SJSA1 (cell line): ENCODE measurements at regions not wholly inside any gene's neighbourhood (a gene's known extent, or its start where the extent isn't known, plus 50 kb on each side); places are given as distances from the start of the nearest gene placed in this dataset.

Source experiments
- DNase-seq, 2 experiments: peaks; one replicate each; pipeline ENCODE4 v3.0.0-alpha.2; 2015 to 2020; ENCODE audit warnings: low spot score in 2 of 2, low read depth in 1 of 2
- H3K27ac ChIP-seq: fragments of 250-450 bp; sonication (Bioruptor Pico); 2 replicates; pipeline ENCODE4 v1.5.1; 2020; ENCODE audit warnings: mild to moderate bottlenecking, moderate library complexity
- H3K27me3 ChIP-seq: fragments of 250-450 bp; sonication (Bioruptor Pico); replicated peaks from 2 replicates; pipeline ENCODE4 v1.5.1; 2020; ENCODE audit warnings: mild to moderate bottlenecking, moderate library complexity
- H3K36me3 ChIP-seq: fragments of 250-450 bp; sonication (Bioruptor Pico); 2 replicates; pipeline ENCODE4 v1.5.1; 2020; ENCODE audit warnings: mild to moderate bottlenecking
- H3K4me1 ChIP-seq: fragments of 250-450 bp; sonication (Bioruptor Pico); replicated peaks from 2 replicates; pipeline ENCODE4 v1.6.1; 2021; ENCODE audit warnings: mild to moderate bottlenecking
- H3K4me3 ChIP-seq: fragments of 250-450 bp; sonication (Bioruptor Pico); 2 replicates; pipeline ENCODE4 v1.5.1; 2020; ENCODE audit warnings: mild to moderate bottlenecking
- H3K9me3 ChIP-seq: fragments of 250-450 bp; sonication (Bioruptor Pico); replicated peaks from 2 replicates; pipeline ENCODE4 v1.5.1; 2020; ENCODE audit warnings: mild to moderate bottlenecking

DNA sequence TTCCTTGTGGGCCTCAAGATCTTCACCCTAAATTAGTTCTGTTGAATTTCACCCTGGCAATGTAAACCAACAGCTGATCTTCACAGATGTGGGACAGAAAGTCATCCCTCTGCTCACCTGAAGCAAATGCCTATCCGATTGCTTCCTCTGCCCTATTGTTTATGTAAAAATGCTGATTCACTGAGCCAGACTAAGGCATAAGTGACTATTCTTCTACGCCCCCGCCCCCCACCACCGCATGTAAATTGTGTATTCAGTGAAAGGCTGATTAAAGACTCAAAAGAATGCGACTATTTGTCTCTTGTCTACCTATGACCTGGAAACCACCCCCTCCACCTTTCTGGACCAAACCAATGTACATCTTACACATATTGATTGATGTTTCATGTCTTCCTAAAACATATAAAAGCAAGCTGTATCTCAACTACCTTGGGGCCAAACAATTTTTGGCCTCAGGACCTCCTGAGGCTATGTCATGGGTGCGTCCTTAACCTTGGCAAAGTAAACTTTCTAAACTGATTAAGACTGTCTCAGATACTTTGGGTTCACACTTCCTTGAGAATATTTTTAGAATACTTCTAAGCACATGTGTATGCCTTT is 129.7 kb upstream of the BOD1 start:
- Histone ChIP-seq H3K4me1 (peaks cover 15% of the 10 kb centered on the region), H3K27me3 (no peaks in the 10 kb centered on the region), H3K4me3 (no peak overlapping the region), H3K36me3 (no peaks in the 10 kb centered on the region), H3K9me3 (no peaks in the 10 kb centered on the region), H3K27ac (peak overlapping the region; percentile 36)
- DNase-seq = peak; percentile 64 to 70

DNA sequence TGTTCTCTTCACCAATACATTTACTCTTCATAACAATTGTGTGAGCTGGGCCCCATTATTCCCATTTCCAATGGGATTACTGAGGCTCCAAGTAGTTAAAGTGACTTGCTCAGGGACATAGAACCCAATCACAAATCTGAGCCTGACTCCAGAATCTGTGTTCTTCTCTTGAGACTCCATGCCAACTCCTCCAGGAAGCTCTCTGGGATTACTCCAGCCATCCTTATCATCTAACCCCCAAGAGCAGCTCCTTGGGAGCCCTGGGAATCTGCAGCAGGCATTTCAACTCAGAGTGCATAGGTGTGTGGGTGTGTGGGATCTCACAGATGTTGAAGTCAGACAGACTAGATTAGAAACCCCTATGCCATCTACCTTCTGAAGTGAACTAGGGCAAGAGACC is 131.4 kb upstream of the BOD1 start:
- Histone ChIP-seq H3K4me3 (no peak overlapping the region), H3K9me3 (no peaks in the 10 kb centered on the region), H3K27me3 (no peaks in the 10 kb centered on the region), H3K27ac (no peak overlapping the region), H3K4me1 (peaks cover 15% of the 10 kb centered on the region), H3K36me3 (no peaks in the 10 kb centered on the region)
- no peak for DNase-seq

DNA sequence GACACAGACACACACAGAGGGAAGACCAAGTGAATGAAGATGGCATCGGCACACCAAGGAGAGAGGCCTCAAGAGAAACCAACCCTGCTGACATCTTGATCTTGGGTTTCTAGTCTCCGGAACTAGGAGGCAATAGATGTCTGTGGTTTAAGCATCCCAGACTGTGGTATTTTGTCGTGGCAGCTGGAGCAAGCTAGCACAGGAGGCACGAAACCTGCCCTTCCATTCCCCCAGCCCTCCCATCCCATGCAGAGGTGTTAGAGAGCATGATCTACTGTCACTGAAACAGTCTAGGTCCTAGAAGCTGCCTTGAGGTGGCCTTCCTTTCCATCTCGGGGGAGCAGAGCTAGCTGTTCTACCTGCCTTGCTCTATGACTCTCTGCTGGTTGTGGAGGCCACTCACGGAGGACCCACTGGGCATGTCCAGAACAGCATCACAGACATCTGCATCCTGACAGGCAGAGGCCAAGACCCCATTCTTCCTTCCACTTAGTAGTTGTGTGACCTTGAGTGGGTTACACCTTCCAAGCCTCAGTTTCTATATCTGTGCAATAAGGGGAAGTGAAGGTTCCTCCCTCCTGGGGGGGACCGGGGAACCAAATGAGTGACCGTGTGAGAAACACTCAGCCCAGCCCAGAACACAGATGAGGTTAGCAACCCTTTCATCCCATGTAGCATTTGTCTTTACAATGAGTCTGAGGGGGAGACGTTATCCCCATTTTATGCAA is 134.3 kb upstream of the BOD1 start:
- H3K36me3 ChIP-seq = no peaks in the 10 kb centered on the region
- no peaks in the 10 kb centered on the region for H3K27me3 ChIP-seq
- H3K4me1 ChIP-seq = peaks cover 10% of the 10 kb centered on the region
- no peak overlapping the region for H3K4me3 ChIP-seq
- H3K27ac ChIP-seq = no peak overlapping the region
- no peak for DNase-seq
- H3K9me3 ChIP-seq = no peaks in the 10 kb centered on the region

DNA sequence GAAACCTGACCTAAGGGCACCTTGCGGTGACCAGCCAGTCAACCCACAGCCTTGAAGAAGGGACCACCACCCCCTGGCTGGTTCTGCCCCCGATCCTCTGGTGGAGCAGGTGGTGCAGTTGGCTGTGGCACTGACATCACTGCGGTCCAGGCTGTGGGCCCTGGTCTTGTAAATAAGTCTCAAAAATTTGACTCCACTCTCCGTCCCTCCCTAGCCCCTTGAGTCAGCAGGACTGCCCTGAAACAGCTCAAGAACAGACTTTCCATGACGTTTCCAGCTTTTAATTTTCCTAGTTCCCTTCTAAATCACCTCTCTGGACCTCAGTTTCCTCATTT is 134.8 kb upstream of the BOD1 start:
- no peaks in the 10 kb centered on the region for H3K9me3 ChIP-seq
- H3K27me3 ChIP-seq = no peaks in the 10 kb centered on the region
- peaks cover 4% of the 10 kb centered on the region for H3K4me1 ChIP-seq
- no peak for DNase-seq
- H3K4me3 ChIP-seq = no peak overlapping the region
- H3K36me3 ChIP-seq = no peaks in the 10 kb centered on the region
- H3K27ac ChIP-seq = no peak overlapping the region

DNA sequence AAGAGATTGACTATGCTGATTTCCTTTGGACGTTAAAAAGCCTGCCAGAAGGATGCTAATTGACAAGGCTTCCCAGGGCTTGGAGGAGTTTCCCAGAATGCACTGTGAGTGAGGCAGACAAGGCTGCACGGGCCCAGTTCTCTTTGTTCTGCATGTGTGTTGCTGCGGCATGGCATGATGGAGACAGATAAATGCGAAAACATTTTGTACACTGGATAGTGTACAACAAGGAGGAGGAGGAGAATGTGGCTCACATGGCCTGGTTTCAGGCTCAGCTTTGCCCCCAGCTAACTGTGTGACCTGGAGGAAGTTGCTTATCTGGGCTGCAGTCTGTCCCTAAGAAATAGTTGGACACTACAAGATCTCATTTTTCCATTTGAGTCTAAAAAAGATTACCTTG is 135.5 kb upstream of the CPEB4 start:
- H3K27ac ChIP-seq = no peak overlapping the region
- DNase-seq = no peak

DNA sequence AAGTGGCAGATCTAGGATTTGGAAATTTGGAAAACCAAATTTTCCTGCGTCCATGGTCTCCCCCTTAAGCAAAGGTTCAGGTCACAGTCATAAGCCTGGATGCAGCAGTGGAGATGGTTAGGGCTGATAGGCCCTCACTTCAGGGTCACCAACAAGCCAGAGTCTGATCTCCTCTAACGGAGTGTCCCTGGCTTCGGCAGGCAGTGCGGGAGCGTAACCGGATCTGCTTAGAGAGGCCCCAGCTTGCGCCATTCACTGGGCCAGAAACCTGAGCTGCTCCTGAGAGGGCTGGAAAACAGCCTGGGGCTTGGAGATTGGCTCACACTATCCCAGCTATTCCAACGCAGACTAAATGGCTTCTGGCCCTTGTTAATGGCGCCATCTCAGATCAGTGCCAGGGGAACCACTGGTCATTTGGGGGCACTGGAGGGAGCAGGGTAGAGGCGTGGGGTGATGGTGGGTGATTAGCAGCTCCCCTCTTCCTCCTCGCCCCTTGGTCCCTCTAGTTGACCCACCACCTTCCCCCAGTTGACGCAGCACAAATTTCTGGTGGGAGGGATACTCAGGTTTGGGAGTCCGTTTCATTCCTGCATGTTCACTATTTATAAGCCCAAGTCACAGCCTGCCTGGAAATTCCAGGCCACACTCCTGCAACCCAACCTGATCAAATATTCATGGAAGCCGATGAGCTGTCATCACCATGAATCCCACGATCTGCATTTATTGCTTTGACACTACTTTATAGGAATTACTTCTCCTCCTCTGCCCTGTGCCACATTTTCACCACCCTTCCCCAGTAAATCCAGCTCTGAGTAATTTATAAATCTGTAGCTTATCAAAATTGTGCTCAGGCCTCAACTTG is 134.6 kb upstream of the CPEB4 start:
- H3K9me3 ChIP-seq = no peaks in the 10 kb centered on the region
- no peaks in the 10 kb centered on the region for H3K4me1 ChIP-seq
- no peak for DNase-seq
- H3K27me3 ChIP-seq = no peaks in the 10 kb centered on the region
- no peaks in the 10 kb centered on the region for H3K36me3 ChIP-seq
- H3K4me3 ChIP-seq = no peak overlapping the region
- H3K27ac ChIP-seq = no peak overlapping the region

More for the DNA sequence above, 135.5 kb upstream of the CPEB4 start:
- Histone ChIP-seq H3K27me3 (no peaks in the 10 kb centered on the region), H3K4me3 (no peak overlapping the region), H3K36me3 (no peaks in the 10 kb centered on the region), H3K9me3 (no peaks in the 10 kb centered on the region), H3K4me1 (no peaks in the 10 kb centered on the region)

DNA sequence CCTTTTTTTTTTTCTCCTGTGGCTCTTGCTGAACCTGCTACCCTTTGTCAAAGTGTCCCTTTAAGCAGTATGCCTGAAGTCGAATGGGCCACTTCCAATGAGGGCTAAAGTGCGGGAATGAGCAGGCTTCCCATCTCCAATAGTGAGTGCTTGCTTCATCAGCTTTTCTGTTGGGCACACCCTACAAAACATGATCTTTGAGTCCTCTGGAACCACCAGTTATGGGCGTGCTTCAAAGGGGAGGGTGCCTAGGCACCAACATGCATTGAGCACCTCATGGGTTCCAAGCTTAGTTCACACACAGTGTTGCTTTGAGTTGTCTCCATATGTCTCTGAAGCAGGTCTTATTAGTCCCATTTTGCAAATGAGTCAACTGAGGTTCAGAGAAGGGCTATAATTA is 132.8 kb upstream of the CPEB4 start:
- Histone ChIP-seq H3K27me3 (no peaks in the 10 kb centered on the region), H3K4me1 (no peaks in the 10 kb centered on the region), H3K36me3 (no peaks in the 10 kb centered on the region), H3K4me3 (no peak overlapping the region), H3K27ac (no peak overlapping the region), H3K9me3 (no peaks in the 10 kb centered on the region)
- no peak for DNase-seq

DNA sequence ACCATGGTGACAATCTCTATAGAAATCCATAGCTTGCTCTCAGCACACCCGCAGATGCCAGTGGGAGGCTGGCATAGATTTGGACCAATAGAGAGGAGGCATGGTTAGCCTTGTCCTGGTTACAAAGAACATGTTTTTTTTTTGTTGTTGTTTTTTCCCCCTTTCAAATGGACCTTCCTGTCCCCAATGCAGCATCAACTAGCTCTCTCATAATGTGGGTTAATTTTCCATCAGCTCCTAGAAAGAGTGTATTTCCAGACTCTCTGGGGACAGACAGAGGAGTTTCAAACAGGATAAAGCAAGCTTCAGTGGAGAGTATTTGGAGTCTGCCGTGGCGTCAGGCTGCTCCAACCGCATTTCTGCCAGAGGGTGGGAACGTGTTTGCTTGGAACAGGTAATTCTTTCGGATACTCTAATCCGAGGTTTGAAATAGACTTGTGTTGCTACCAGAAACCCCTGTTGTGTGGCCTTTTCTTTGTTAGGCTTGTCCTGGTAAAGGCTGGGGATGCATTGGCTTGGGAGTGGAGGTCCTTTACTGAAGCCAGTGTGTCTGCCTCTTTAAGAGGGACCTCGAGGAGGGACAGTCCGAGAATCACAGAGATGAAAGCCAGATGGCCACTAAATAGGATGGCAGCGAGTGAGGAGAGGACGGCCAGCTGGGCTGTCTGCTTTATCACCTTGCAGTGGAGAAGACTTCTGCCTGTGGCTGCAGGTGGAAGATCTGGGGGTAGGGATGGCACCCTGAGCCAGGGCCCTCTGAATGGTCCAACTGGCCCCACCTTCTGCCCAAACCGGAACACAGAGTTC is 130.5 kb upstream of the CPEB4 start:
- DNase-seq = no peak
- H3K36me3 ChIP-seq = no peaks in the 10 kb centered on the region
- no peak overlapping the region for H3K4me3 ChIP-seq
- no peak overlapping the region for H3K27ac ChIP-seq
- H3K27me3 ChIP-seq = no peaks in the 10 kb centered on the region
- no peaks in the 10 kb centered on the region for H3K4me1 ChIP-seq
- H3K9me3 ChIP-seq = no peaks in the 10 kb centered on the region

DNA sequence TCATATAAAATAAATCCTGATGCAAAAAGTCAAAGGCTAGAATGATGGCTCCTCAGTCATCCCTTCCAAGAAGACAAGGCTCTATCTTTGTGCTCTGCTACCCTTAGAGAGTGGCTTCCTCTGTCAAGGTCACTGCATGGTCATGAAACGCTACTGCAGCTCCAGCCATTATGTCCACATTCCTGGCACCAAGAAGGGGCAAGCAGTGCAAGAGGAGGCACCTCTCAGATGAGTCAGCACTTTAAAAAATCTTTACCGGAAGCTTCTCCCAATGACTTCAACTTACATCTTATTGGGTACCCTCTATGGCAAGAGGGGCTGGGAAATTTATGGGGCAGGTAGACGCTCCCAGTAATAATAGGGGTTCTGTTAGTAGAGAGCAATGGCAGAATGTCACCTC is 129.5 kb upstream of the CPEB4 start:
- Histone ChIP-seq H3K9me3 (no peaks in the 10 kb centered on the region), H3K36me3 (no peaks in the 10 kb centered on the region), H3K27ac (no peak overlapping the region), H3K4me3 (no peak overlapping the region), H3K4me1 (peaks cover under 1% of the 10 kb centered on the region), H3K27me3 (no peaks in the 10 kb centered on the region)
- no peak for DNase-seq

DNA sequence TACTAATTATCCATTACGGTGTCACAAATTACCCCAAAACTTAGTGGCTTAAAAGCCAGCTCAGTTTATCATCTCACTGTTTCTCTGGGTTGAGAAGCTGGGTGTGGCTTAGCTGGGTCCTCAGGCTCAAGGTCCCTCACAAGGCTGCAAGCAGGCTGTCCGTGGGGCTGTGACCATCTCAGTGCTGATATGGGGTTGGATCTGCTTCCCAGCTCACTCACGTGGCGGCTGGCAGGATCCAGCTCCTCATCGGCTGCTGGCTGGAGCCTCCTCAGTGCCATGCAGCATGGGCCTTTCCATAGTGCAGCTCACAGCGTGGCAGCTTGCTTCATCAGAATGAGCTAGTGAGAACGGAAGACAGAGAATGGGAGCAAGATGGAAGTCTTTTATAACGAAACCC is 128.5 kb upstream of the CPEB4 start:
- Histone ChIP-seq H3K4me3 (no peak overlapping the region), H3K4me1 (peaks cover 11% of the 10 kb centered on the region), H3K27ac (no peak overlapping the region), H3K27me3 (no peaks in the 10 kb centered on the region), H3K36me3 (no peaks in the 10 kb centered on the region), H3K9me3 (no peaks in the 10 kb centered on the region)
- no peak for DNase-seq

DNA sequence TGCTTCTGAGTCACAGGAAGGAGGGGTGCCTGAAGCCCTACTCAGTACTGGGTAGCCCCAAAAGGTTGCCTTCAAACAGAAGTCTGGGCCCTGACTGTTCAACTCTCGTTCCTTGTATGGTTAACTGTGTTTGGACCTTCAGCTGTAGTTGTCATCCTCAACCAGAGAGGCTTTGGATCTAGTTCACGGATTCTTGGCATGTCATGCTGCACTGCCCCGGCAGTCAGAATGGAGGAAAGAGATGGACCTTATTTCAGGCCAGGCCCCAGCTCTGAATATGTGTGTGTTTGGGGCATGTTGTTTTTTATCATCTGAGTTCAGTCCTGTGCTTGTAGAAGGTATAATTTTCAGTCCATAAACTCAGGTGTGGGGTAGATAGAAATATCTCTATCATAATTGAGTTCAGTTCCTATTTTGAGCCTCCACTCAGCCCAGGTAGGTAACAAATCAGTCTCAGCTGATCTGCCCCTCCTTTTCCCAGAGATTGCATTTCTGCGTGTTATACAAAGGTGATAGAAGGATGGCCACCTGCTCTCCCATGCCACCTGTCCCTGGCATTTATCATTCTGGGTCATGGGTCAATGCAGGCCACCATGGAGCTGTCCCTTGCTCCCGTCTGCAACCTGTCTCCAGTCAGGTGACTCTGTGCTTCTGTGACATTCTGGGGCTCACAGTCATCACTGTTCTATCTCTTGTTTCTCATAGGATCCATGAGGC is 127.5 kb upstream of the CPEB4 start:
- DNase-seq = no peak
- Histone ChIP-seq H3K27ac (no peak overlapping the region), H3K36me3 (no peaks in the 10 kb centered on the region), H3K27me3 (no peaks in the 10 kb centered on the region), H3K4me3 (no peak overlapping the region), H3K4me1 (peaks cover 15% of the 10 kb centered on the region), H3K9me3 (no peaks in the 10 kb centered on the region)

DNA sequence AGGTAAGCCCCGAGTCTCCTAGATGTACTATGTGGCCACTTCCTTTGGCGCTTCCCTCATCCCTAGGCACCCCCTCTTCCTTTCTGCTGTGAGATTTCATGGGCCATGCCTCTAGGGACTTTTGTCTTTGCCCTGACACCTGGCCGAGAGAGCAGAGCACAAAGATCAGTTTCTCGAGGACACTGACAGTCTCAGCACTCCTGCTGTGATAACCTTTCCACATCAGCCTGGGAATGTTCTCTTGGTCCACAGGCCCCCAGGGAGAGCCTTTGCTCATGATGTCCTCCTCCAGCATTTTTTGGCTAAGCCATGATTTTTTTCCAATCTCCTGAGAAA is 127.0 kb upstream of the CPEB4 start:
- Histone ChIP-seq H3K9me3 (no peaks in the 10 kb centered on the region), H3K4me3 (no peak overlapping the region), H3K27ac (no peak overlapping the region), H3K36me3 (no peaks in the 10 kb centered on the region), H3K27me3 (no peaks in the 10 kb centered on the region), H3K4me1 (peaks cover 17% of the 10 kb centered on the region)
- DNase-seq = no peak

DNA sequence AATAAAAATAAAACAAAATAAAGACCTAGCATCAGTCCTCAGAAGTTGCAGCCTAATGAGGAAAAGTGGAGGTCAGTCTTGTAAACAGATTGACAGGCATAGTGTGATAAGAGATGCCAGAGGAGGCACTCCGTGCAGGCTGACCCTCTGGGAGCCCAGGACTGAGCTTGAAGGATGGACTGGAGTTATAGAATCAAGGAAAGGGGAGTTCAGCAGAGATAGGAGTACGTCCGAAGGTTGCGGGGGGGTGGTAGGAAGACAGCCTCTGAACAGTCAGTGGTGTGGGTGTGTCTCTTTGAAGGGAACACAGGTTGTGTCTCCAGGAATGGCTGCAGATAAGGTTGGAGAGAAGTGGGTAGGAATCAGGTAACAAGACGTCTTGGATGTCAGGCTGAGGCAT is 126.1 kb upstream of the CPEB4 start:
- Histone ChIP-seq H3K4me3 (no peak overlapping the region), H3K9me3 (no peaks in the 10 kb centered on the region), H3K27ac (no peak overlapping the region), H3K36me3 (no peaks in the 10 kb centered on the region), H3K27me3 (no peaks in the 10 kb centered on the region), H3K4me1 (peaks cover 19% of the 10 kb centered on the region)
- no peak for DNase-seq
